Keratinocyte (primary cell): ENCODE measurements at regions not wholly inside any gene's neighbourhood (a gene's known extent, or its start where the extent isn't known, plus 50 kb on each side); places are given as distances from the start of the nearest gene placed in this dataset.

ENCODE experiments used
- DNase-seq: peaks from one replicate; pipeline ENCODE4 v3.0.0-alpha.2; 2011; ENCODE audit warnings: low read depth, missing footprints, low spot score
- FAIRE-seq: peaks from 2 replicates; lab custom pipeline; 2011; peaks lifted over from hg19 to GRCh38; lab: Jason Lieb, UNC
- H2AFZ ChIP-seq: 2 replicates; pipeline ENCODE4 v1.6.0; 2012; ENCODE audit warnings: low read length, control low read depth, inconsistent platforms; ENCODE audit not compliant: control insufficient read depth
- H3K27ac ChIP-seq: 2 replicates; pipeline ENCODE4 v1.5.1; 2011; ENCODE audit warnings: low read length; ENCODE audit not compliant: control insufficient read depth, insufficient read depth
- H3K27me3 ChIP-seq: 3 replicates; pipeline ENCODE4 v1.6.0; 2011; ENCODE audit warnings: low read length; ENCODE audit not compliant: control insufficient read depth, insufficient read depth; ENCODE audit errors: extremely low read depth
- H3K36me3 ChIP-seq, 2 experiments: 2 replicates in 1 of 2; 3 replicates in 1 of 2; pipeline ENCODE4 v1.5.1; 2011; ENCODE audit warnings: low read length in 2 of 2, mild to moderate bottlenecking in 1 of 2; ENCODE audit not compliant: control insufficient read depth in 2 of 2, insufficient read depth in 2 of 2; ENCODE audit errors: extremely low read depth in 1 of 2
- H3K4me1 ChIP-seq: 3 replicates; pipeline ENCODE4 v1.5.1; 2011; ENCODE audit warnings: low read length; ENCODE audit not compliant: control insufficient read depth, insufficient read depth; ENCODE audit errors: extremely low read depth
- H3K4me2 ChIP-seq: 3 replicates; pipeline ENCODE4 v1.6.0; 2011; ENCODE audit warnings: low read depth, low read length; ENCODE audit not compliant: control insufficient read depth, insufficient read depth; ENCODE audit errors: extremely low read depth
- H3K4me3 ChIP-seq, 3 experiments: fragments of 200-600 bp in 1 of 3; sonication (generic) in 1 of 3; 2 replicates in 2 of 3; 3 replicates in 1 of 3; pipeline ENCODE4 v1.5.1; 2011 to 2016; ENCODE audit warnings: low read length in 3 of 3, mild to moderate bottlenecking in 3 of 3, control low read depth in 2 of 3, inconsistent platforms in 1 of 3, low read depth in 1 of 3, mixed read lengths in 1 of 3, mixed run types in 1 of 3, moderate library complexity in 1 of 3; ENCODE audit not compliant: control insufficient read depth in 2 of 3, insufficient read depth in 2 of 3; ENCODE audit errors: extremely low read depth in 1 of 3
- H3K79me2 ChIP-seq: 2 replicates; pipeline ENCODE4 v1.6.0; 2012; ENCODE audit warnings: low read length; ENCODE audit not compliant: control insufficient read depth, insufficient read depth
- H3K9ac ChIP-seq: 3 replicates; pipeline ENCODE4 v1.6.0; 2011; ENCODE audit warnings: low read length; ENCODE audit not compliant: control insufficient read depth, insufficient read depth; ENCODE audit errors: extremely low read depth
- H3K9me1 ChIP-seq: 3 replicates; pipeline ENCODE4 v1.6.0; 2011; ENCODE audit warnings: low read length; ENCODE audit not compliant: control insufficient read depth, insufficient read depth; ENCODE audit errors: extremely low read depth
- H3K9me3 ChIP-seq: 2 replicates; pipeline ENCODE4 v1.5.1; 2012; ENCODE audit warnings: low read depth, low read length; ENCODE audit not compliant: control insufficient read depth
- H4K20me1 ChIP-seq: 3 replicates; pipeline ENCODE4 v1.6.0; 2011; ENCODE audit warnings: low read length; ENCODE audit not compliant: control insufficient read depth, insufficient read depth; ENCODE audit errors: extremely low read depth
- EZH2 ChIP-seq: IDR thresholded peaks from one replicate; pipeline ENCODE4 v1.6.1; 2012; ENCODE audit warnings: inconsistent platforms, mild to moderate bottlenecking, low read length, moderate library complexity
- dilution Hi-C: fragments of 300-500 bp; cut with MboI; formaldehyde crosslinking; loops from one replicate; pipeline ENCODE4 v1.7.0; 2020; ENCODE audit warnings: low sequenced_read_pairs; ENCODE audit not compliant: extremely low pct_ligation_motif_present
- TF ChIP-seq, protein P1 (sequence below), 3 experiments: IDR thresholded peaks in 1 of 3; conservative IDR thresholded peaks in 1 of 3; optimal IDR thresholded peaks in 1 of 3; 2 replicates in 2 of 3; 3 replicates in 1 of 3; pipeline versions ENCODE3 to v1.5.1; 2011; ENCODE audit warnings: low read length in 3 of 3, mild to moderate bottlenecking in 3 of 3, moderate library complexity in 2 of 3, control low read depth in 1 of 3, inconsistent platforms in 1 of 3; ENCODE audit not compliant: insufficient read depth in 2 of 3; ENCODE audit errors: extremely low read depth in 1 of 3

DNA sequence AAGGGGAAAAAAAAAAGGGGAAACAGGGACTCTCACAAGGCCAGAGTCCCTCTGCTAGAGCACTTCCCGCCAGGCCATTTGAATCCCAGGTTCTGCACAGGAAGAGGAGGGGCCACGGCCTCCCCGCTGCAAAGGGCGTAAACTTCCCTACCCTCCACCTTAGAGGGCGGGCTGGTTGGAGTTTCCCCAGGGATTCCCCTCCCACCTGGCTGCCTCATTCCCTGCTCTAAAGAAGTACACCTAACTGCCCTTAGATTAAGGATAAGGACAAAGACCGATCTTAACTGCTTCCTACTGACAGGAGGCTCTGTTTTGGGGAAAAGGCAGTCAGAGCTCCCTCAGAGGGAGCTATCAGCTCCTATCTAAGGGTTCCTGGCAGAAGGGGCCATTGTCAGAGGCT lies 102.0 kb upstream of the ARMC3 start:
- no peak for FAIRE-seq
- no peaks in the 10 kb centered on the region for H3K79me2 ChIP-seq
- H3K27ac ChIP-seq, result no peak overlapping the region
- no peaks in the 10 kb centered on the region for H3K9me1 ChIP-seq
- H3K9ac ChIP-seq, result no peak overlapping the region
- no peak overlapping the region for H3K4me2 ChIP-seq
- H3K36me3 ChIP-seq, result no peaks in the 10 kb centered on the region
- H3K4me3 ChIP-seq, result no peak overlapping the region
- H3K27me3 ChIP-seq, result no peaks in the 10 kb centered on the region
- H3K9me3 ChIP-seq, result no peaks in the 10 kb centered on the region
- H2AFZ ChIP-seq, result peak overlapping the region; percentile 3
- TF ChIP-seq EZH2, result no peak
- TF ChIP-seq, protein P1, sequence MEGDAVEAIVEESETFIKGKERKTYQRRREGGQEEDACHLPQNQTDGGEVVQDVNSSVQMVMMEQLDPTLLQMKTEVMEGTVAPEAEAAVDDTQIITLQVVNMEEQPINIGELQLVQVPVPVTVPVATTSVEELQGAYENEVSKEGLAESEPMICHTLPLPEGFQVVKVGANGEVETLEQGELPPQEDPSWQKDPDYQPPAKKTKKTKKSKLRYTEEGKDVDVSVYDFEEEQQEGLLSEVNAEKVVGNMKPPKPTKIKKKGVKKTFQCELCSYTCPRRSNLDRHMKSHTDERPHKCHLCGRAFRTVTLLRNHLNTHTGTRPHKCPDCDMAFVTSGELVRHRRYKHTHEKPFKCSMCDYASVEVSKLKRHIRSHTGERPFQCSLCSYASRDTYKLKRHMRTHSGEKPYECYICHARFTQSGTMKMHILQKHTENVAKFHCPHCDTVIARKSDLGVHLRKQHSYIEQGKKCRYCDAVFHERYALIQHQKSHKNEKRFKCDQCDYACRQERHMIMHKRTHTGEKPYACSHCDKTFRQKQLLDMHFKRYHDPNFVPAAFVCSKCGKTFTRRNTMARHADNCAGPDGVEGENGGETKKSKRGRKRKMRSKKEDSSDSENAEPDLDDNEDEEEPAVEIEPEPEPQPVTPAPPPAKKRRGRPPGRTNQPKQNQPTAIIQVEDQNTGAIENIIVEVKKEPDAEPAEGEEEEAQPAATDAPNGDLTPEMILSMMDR (optimal IDR thresholded peaks at IDR 0.05 in 1 of 3, IDR thresholded peaks at IDR 0.05 in 1 of 3, conservative IDR thresholded peaks at IDR 0.05 in 1 of 3; ENCODE audit: extremely low read depth in 1 of 3, insufficient read depth in 2 of 3, low read length in 3 of 3), result no peak
- dilution Hi-C loops, result no loop called here
- no peaks in the 10 kb centered on the region for H4K20me1 ChIP-seq
- H3K4me1 ChIP-seq, result peaks cover 29% of the 10 kb centered on the region
- DNase-seq, result no peak

DNA sequence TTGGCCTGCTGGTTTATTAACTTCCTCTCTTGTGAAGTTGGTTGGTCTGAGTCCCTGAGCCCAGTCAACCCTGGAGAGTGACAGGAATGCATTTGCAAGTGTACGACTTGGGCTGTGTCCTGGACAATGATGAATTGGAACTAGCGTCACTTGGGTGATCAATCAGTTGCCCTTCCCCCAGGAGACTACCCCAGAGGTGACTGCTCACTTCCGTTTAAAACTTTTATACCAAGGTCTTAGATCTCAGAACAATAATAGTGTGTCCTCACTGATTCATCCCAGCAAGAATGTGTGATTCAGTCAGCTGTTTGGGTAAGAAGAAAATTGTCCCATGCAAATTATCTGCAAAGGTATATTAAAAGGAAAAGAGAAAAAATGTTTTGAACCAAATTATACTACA lies 102.9 kb upstream of the ARMC3 start:
- peak; percentile 87 for DNase-seq
- Histone ChIP-seq H3K9ac (no peak overlapping the region), H3K27ac (peak overlapping the region; percentile 45), H3K4me3 (no peak overlapping the region), H2AFZ (no peak overlapping the region), H4K20me1 (no peaks in the 10 kb centered on the region), H3K9me3 (no peaks in the 10 kb centered on the region), H3K9me1 (no peaks in the 10 kb centered on the region), H3K4me2 (peak overlapping the region; percentile 42), H3K4me1 (peaks cover 29% of the 10 kb centered on the region), H3K36me3 (no peaks in the 10 kb centered on the region), H3K27me3 (no peaks in the 10 kb centered on the region), H3K79me2 (no peaks in the 10 kb centered on the region)
- no peak for TF ChIP-seq EZH2
- TF ChIP-seq, protein P1 (optimal IDR thresholded peaks at IDR 0.05 in 1 of 3, IDR thresholded peaks at IDR 0.05 in 1 of 3, conservative IDR thresholded peaks at IDR 0.05 in 1 of 3; ENCODE audit: extremely low read depth in 1 of 3, insufficient read depth in 2 of 3, low read length in 3 of 3), result no peak
- FAIRE-seq, result peak; percentile 69
- dilution Hi-C loops, result no loop called here
